ENCODE measurements at regions not wholly inside any gene's neighbourhood (a gene's known extent, or its start where the extent isn't known, plus 50 kb on each side); places are given as distances from the start of the nearest gene placed in this dataset.

DNA sequence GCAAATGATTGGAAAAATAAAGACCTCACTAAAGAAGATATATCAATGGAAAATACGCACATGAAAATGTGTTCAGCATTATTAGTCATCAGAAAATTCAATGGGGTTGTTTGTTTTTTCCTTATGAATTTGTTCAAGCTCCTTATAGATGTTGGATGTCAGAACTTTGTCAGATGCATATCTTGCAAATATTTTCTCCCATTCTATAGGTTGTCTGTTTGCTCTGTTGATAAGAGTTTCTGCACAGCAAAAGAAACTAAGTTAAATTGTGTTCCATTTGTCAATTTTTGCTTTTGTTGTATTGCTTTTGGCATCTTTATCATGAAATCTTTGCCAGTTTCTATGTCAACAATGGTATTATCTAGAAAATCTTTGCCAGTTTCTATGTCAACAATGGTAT lies 633.9 kb upstream of the CHORDC1 start:
- TF ChIP-seq MAX (IDR thresholded peaks at IDR 0.05) (no peak), ZBTB7A (IDR thresholded peaks at IDR 0.05; ENCODE audit: low read depth) (no peak)

Measured in Ishikawa (cell line).